GM23338 (cell line): ENCODE measurements at regions not wholly inside any gene's neighbourhood (a gene's known extent, or its start where the extent isn't known, plus 50 kb on each side); places are given as distances from the start of the nearest gene placed in this dataset.

ENCODE experiments used
- CREB1 ChIP-seq: fragments of 250-450 bp; sonication (Bioruptor Pico); IDR thresholded peaks from 2 replicates; pipeline ENCODE4 v1.5.0; 2020; ENCODE audit warnings: low read depth, mild to moderate bottlenecking, moderate library complexity
- CTCF ChIP-seq, 2 experiments: fragments of 200-600 bp in 1 of 2; sonication (generic) in 1 of 2; conservative IDR thresholded peaks; 2 replicates each; pipeline versions ENCODE4 v1.5.1 to v1.6.1; 2016 to 2017; ENCODE audit warnings: antibody characterized with exemption in 2 of 2, low read depth in 2 of 2, mild to moderate bottlenecking in 2 of 2, moderate library complexity in 1 of 2
- EZH2 ChIP-seq: fragments of 200-600 bp; sonication (generic); IDR thresholded peaks from one replicate; pipeline ENCODE4 v1.8.0; 2017; ENCODE audit warnings: antibody characterized with exemption, mild to moderate bottlenecking, low read depth; ENCODE audit not compliant: unreplicated experiment
- JUNB ChIP-seq: IDR thresholded peaks from one replicate; pipeline ENCODE4 v1.6.1; 2016; ENCODE audit warnings: antibody characterized with exemption; ENCODE audit not compliant: unreplicated experiment
- NANOG ChIP-seq: IDR thresholded peaks from 2 replicates; pipeline ENCODE4 v1.6.1; 2016; ENCODE audit warnings: antibody characterized with exemption, borderline replicate concordance
- POLR2AphosphoS5 ChIP-seq: IDR thresholded peaks from 2 replicates; pipeline ENCODE4 v1.6.1; 2016; ENCODE audit warnings: antibody characterized with exemption, low read depth
- REST ChIP-seq: IDR thresholded peaks from one replicate; pipeline ENCODE4 v1.6.1; 2018; ENCODE audit warnings: antibody characterized with exemption; ENCODE audit not compliant: unreplicated experiment

GRCh38 chr2:225124311-225125017 lies 82.2 kb upstream of the DOCK10 start:
- no peak for TF ChIP-seq REST
- no peak for TF ChIP-seq CTCF (conservative IDR thresholded peaks at IDR 0.05; ENCODE audit: low read depth in 2 of 2)
- no peak for TF ChIP-seq EZH2
- no peak for TF ChIP-seq NANOG
- no peak for TF ChIP-seq POLR2AphosphoS5
- no peak for TF ChIP-seq JUNB
- TF ChIP-seq CREB1 (CRISPR knock-in tag), result no peak
